ENCODE measurements at regions not wholly inside any gene's neighbourhood (a gene's known extent, or its start where the extent isn't known, plus 50 kb on each side); places are given as distances from the start of the nearest gene placed in this dataset.

DNA sequence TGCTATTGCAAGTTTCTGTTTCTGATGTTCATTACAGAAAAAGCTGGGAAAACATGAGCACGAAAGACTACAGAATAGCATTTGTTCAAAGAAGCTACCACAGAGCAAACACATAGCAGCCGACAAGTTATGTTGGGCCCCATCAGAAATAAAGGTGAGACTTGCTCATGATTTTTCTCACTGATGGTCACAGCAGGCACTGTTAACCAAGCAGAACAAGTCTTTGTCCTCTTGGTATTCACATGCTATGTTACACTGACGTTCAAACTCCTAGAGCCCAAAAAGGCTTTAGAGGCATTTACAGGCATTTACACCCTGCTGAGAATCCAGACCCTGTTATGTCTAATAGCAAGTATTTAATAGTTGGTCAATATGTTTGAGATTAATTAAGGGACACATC, 235.0 kb upstream of the HNMT start:
- no peak for DNase-seq (ENCODE audit: low spot score)

- no peak for DNase-seq (ENCODE audit: low spot score)
These were observed 226.7 kb upstream of the HNMT start for GRCh38 chr2:137737559-137737958.

DNA sequence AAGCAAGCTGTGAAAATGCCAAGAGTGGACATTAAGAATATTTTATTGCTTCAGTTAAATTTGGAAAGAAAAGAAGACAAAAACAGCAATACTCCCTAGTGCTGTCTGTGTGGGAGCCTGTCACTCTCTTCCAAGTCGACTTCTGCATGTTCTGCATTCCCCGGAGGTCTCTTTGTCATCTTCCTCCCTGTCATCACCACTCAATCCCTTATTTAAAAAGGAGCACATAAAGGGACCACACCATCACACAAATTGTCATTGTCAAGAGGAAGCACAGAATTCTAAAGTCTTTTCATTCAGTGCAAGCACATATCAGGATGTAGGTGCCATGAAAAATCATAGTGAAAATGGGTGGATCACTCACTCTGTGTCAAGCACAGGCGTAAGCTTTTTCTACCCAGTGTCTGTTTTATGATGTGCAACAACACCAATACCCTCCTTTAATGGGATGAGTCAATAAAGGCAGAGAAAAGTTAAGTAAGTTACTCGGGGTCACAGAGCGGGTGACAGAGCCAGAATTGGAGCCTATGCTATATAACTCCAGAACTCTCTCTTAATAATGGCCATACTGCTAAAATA, 222.4 kb upstream of the HNMT start:
- DNase-seq (ENCODE audit: low spot score): no peak

- DNase-seq (ENCODE audit: low spot score): no peak
These were observed 216.8 kb upstream of the HNMT start for GRCh38 chr2:137747509-137747908.

GRCh38 chr2:137748533-137748932, 215.7 kb upstream of the HNMT start:
- DNase-seq (ENCODE audit: low spot score): no peak

DNA sequence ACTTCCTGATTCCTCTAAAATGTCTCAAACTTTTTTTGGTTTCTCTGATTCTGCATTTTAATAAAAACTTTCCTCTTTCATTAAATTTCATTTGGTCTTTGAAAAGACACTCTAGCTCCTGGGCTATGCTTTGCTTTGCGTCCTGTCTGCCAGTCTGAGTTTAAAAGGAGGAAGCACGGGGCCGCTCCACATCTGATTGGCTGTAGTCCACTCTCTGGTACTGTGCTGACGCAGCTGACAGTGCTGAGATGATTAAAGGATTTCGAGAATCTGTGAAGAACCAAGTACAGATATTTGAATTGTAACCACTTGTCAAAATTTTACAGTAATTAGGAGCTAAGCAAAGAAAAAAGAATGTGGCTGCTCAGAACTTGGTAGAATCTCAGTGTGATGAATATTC, 199.6 kb upstream of the HNMT start:
- DNase-seq (ENCODE audit: low spot score): no peak

DNA sequence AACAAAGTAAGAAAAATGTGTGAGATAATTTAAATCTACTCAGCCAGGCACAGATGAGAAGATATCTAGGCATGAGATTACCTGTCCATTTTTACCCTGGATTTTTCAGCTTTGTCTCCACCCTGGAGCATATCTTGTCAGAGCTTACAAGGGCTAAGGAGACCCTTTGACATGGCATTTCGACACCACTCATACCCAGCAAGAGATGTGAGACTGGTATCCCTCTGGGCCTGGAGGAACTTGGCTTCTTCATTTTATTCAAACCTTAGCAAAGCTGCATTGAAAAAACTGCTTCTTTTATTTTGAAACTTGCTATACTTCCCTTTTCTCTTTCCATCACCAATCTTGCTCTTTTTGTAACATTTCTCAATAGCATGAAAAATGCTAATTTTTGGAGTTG, 194.9 kb upstream of the HNMT start:
- DNase-seq (ENCODE audit: low spot score): no peak

DNA sequence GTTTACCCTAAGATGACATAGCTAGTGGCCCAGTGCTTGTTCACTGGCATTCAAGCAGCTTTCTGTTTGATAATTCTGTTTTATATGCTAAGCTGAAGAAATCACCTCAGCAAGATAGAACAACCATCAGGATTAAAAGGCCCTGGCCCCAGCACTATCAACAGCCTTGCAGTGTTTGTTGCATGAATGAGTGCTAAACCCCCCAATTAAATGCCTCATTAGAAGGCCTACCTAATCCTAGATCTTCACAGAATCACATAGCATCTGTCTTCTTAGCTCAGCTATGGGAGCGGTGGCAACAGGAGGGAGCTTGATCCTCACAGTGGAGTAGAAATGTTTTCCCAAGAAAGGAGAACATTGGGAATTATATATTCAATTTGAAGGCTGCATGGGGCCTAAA, 194.1 kb upstream of the HNMT start:
- no peak for DNase-seq (ENCODE audit: low spot score)

- DNase-seq (ENCODE audit: low spot score): no peak
These were observed 193.2 kb upstream of the HNMT start for GRCh38 chr2:137771064-137771463.

GRCh38 chr2:137772451-137772850, 191.8 kb upstream of the HNMT start:
- DNase-seq (ENCODE audit: low spot score): no peak

DNA sequence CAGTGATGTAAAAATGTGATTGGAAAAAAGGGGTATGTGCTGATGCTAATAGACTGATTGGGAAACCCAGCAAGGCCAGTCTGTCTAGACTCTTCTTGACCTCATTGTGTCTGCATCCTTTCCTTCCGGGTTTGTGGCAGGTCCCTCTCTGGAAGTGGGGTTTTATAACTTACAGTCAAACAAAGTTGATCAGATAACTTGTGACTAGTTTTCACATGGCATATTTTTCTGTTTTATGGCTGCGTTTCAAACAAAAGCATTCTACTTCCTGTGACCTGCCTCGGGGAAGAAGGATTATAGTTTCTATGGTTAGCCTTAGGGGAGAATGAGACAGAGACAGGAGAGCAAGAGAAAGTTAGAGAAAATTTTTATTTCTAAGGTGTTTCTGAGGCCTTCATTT, 188.7 kb upstream of the HNMT start:
- no peak for DNase-seq (ENCODE audit: low spot score)

GRCh38 chr2:137776697-137777096, 187.6 kb upstream of the HNMT start:
- no peak for DNase-seq (ENCODE audit: low spot score)

DNA sequence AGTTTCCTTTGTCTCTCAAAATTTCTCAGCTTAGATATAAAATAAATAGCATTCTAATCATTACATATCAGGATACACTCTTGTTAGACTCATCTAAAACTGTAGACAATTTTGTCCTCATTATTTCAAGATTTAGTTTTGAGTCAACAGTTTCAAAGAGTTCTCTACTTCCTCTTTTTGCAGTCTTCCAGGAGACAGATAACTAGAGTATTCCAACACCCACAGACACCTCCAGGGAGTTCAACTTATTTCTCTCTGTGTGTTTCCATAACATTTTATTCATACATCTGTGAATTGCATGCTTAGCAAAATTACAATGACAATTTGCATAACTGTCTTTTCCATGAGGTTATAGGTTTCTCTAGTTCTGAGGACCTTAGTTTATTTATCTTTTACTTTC, 166.6 kb upstream of the HNMT start:
- no peak for DNase-seq (ENCODE audit: low spot score)

- DNase-seq (ENCODE audit: low spot score): no peak
These were observed 164.7 kb upstream of the HNMT start for GRCh38 chr2:137799600-137799999.

DNA sequence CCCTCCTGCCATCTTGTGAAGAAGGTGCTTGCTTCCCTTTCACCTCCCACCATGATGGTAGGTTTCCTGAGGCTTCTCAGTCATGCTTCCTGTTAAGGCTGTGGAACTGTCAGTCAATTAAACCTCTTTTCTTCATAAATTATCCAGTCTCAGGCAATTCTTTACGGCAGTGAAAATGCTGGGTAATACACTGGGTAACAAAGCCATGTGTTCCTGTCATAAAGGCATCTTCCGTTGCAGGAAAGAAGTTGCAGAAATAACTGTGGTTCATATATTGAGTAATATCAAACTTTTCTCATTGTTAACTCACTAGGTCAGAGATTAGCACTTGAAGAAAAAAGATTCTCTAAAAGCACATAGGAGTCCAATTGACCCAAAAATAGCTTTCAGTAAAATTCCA, 163.9 kb upstream of the HNMT start:
- no peak for DNase-seq (ENCODE audit: low spot score)

GRCh38 chr2:137801228-137801627, 163.0 kb upstream of the HNMT start:
- no peak for DNase-seq (ENCODE audit: low spot score)

DNA sequence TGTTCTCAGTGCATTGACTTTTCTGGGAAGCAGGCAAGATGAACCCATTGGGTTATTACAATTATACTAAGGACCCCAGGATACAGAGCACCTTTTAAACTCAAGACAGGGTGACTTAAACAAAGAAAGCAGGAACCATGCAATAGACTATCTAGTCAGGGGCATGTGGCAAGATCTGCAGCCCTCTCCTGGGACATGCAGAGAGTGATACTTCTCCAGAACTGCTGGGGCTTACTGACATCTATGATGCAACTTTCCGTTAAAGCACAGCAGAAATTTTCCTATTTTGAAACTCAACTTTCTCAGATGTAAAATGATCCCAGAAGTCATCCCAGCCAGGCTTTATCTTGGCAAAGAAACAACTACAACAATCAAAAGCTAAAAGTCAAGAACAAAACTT, 162.2 kb upstream of the HNMT start:
- no peak for DNase-seq (ENCODE audit: low spot score)

DNA sequence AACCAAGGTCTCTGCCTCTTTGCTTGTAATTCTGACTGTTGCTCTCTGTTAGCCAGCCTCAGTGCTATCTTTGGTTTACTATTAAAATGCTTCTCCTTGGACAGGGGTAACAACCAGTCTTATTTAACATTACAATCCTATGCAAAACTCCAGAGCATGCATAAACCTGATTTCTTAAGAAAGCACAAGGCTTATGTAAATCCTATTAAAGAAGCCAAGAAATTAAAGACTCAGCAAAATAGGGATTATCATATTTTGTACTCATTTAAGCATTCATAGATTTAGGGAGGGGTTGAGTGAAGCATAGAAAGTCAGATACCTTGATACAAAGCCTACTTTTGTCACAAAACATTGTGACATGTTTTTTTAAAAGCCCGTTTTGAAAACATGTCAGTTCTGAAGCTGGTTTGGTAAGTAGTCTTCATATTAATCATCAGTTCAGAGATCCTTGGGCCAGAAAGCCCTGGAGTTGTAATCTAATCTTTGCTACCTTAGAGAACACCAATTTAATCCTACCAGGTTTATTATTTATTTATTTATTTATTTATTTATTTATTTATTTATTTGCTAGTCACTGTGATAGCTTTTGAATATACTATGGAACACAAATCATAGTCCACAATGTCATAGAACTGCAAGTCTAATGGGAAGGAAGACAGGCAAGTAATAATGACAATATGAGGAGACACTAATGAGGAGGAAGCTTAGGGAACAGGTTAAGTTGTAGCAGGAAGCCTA, 158.0 kb upstream of the HNMT start:
- no peak for DNase-seq (ENCODE audit: low spot score)

DNA sequence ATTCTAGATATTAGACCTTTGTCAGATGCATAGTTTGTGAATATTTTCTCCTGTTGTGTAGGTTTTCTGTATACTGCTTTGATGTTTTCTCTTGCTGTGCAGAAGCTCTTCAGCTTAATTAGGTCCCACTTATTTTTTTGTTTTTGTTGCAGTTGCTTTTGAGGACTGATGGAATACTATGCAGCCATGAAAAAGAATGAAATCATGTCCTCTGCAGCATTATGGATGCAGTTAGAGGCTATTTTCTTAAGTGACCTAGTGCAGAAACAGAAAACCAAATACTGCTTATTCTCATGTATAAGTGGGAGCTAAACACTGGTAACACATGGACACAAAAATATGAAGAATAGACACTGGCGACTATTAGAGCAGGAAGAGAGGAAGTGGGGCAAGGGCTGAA, 155.0 kb upstream of the HNMT start:
- DNase-seq (ENCODE audit: low spot score): no peak

DNA sequence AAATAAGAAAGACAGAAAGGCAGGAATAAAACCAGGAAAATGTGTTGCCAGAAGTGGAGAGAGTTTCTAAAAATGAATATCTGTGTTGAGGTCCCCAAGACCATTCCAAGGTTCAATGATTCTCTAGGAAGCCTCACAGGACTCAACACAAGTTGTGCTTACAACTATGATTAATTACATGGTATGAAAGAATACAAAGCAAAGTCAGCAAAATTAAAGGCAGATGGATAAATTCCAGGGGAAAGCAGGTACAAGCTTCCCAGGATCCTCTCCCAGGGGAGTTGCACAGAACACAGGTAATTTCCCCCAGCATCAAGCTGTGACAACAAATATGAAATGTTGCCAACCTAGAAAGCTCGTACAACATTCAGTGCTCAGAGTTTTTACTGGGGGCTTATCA, 154.4 kb upstream of the HNMT start:
- no peak for DNase-seq (ENCODE audit: low spot score)

GRCh38 chr2:137812517-137812916, 151.8 kb upstream of the HNMT start:
- no peak for DNase-seq (ENCODE audit: low spot score)

- DNase-seq (ENCODE audit: low spot score): no peak
These were observed 151.1 kb upstream of the HNMT start for GRCh38 chr2:137813176-137813575.

DNA sequence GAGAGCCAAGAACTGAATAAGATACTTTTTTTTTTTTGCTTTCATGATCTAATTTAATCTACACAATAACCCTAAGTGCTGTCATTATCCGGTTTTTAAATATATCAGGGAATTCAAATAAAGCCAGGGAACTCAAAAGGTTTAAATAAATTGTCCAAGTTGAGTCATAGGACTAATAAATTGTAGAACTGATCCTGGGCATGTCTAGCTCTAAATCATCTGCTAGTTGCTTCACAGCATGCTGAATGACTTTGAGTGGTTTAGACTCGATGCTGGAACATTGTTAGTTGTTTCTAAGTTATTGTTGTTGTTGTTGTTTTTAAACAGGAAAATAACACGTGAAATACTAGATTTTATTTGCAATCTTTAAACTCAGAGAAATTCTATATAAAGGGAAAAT, 147.2 kb upstream of the HNMT start:
- no peak for DNase-seq (ENCODE audit: low spot score)

GRCh38 chr2:137823196-137823595, 141.1 kb upstream of the HNMT start:
- DNase-seq (ENCODE audit: low spot score): no peak
